GM21723 (cell line): ENCODE measurements at regions not wholly inside any gene's neighbourhood (a gene's known extent, or its start where the extent isn't known, plus 50 kb on each side); places are given as distances from the start of the nearest gene placed in this dataset.

Experiments used
- ATAC-seq: cut with Tn5 transposase; IDR thresholded peaks from one replicate; pipeline ENCODE4 v1.9.1; 2021; ENCODE audit warnings: mild to moderate bottlenecking, moderate library complexity; ENCODE audit not compliant: unreplicated experiment

DNA sequence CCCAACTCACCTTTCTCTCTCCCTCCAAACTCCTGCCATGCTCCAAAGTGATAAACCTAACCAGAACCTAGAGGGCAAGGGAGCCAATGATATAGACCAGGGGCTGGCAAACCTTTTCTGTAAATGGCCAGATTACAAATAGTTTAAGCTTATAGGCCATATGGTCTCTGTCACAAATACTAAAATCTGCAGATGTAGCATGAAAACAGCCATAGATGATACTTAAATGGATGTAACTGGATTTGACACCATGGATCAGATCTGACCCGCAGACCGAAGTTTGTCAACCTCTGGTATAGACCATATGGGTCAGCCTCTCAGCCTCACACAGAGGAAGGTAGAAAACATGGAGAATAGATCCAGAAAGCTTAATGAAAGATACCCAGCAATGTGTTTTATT is 165.2 kb upstream of the STT3B start:
- ATAC-seq, result no peak

DNA sequence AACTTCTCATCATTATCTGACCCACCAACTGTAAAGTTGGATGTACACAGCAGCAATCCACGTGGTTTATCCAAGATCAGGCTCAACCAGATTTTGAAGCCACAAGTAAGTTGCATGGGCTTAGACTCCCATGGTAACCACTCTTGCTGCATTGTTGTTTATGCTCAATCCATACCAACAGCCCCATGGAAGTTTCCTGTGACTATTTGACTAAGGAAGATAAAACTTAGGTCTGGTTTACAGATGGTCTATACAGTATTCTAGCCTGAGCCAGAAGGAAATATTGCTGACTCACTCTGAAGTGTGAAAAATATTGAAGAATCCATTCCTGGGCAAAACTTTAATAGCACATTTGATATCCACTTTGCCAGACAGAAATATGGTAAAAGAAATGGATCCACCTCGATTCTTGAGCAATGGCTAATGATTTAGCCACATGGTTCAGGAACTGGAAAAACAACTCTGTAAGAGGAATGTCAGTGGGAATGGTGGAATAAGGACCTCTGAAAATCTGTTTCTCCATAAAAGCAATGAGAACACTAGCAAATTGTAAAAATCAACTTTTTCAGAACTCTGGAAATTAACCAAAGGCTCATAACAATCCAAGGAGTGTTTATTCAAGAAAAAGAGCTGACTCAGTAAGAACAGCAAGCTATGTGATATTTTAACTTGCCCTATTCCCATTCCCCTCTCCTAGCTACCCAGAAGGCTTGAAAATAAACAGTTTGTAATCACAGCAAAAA is 162.9 kb upstream of the STT3B start:
- ATAC-seq, result no peak

DNA sequence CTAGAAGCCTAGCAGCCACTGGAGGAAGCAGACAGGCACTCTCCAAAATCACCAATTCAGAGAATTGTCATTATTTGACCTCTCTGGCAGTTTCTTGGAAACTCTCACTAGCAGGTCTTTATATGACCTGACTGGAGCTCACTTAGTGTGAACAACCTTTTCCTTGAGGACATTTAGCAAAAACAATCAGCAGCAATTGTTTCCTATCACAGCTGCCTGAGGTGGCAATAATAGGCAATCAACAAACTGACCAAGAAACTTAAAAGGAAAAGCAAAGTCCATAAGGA is 162.4 kb upstream of the STT3B start:
- no peak for ATAC-seq

DNA sequence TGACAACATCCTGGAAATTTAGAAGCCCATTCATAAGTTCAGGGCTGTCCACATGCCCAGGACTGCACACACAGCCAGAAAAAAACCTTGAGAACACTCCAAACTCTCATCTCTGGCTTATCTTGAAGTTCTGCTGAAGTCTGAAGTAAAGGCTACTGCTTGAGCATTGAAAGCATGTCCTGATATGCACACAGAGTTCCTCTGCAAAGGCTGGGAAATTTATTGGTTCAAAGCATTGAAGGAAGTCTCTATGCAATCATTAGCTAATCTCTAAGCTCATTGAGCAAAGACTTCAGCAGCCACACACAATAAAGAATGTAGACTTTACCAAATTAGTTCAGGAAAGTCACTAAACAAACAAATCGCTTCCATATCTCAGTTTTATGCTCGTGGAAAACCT is 162.0 kb upstream of the STT3B start:
- ATAC-seq, result no peak

DNA sequence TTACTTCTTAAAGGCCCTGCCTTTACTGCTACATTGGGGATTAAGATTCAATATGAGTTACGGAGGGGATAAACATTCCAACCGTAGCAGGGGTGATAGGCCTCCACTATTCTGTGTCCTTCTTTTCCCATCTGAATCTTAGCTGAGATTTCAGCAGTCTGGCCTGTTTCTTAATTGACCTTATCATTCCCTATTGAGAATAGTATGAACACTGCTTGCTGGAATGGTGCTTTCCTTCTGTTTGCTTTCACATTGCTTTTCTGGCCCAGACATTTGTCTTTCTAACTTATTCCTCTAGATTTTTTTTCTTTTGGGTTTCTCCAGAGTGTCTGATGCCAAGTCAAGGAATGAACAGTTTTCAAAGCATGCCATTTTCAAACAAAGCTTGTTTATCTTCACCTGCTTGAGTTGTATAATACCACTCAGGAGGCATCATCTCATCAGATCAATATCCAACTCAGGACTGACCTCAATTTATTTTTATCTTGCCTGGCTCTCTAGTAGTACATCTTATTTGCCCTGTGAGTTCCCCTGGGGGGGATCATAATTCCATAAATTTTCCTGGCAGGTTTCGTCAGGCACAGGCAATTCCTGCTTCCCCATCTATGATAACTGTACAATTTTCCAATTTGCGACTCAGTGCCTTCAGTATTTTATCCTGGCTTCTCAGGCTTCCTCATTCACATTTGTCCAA is 161.1 kb upstream of the STT3B start:
- ATAC-seq, result no peak

DNA sequence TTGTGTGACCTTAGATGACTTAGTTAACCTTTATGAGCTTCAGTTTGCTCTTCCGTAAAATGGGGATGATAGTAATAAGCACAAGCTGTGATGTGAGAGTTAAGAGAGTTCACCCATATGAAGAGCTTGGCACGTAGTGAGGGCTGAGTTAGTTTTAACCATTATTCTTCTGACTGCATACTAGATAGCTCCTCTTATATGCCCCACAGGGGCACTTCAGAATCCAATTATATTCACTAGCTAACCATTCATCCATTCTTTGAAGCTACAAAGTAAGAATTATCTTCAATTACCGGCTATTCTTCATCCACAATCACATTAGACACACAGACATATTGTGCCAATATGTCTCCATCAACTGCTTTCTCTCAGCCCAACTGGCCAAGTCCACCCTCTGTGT is 159.0 kb upstream of the STT3B start:
- no peak for ATAC-seq

DNA sequence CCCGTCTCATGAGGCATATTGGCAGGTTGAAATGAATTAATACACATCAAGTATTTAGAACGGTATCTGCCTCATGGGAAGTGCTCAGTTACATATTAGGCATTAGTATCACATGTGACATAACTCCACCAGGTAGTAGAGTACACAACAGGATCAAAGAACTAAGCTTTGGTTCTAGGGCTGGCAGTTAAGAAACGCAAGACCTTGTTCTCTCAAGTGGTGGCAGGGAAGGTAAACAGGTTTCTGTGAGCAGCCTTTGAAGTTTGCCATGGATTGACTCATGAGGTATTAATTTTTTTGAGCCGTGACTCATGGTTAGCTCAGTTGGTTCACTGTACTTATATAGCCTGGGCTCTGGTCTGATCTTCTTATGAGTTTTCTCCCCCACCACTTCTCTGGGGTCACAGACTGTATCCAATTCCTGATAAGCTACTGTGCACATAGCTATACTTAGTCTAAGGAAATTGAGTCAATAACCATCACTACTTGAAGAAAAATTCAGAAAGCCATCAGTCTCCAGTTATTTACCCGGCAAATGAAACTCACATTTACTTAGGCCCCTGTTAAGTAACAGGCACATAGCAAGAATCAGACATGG is 155.6 kb upstream of the STT3B start:
- ATAC-seq, result no peak

DNA sequence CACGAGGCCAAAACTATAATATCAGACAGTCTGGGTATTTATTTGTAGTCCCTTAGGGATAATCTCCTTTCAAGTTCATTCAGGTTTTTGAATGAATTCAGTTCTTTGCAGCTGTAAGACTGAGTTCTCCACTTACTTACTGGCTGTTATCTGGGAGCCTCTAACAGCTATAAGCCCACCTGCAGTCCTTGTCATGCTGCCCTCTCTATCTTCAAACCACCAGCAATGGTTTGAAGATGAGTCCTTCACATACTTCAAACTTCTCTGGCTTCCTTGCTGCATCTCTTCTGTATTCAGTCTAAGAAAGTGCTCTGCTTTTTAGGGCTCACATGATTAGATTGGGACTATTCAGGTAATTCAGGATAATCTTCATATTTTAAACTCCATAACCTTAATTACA is 154.5 kb upstream of the STT3B start:
- ATAC-seq, result no peak

DNA sequence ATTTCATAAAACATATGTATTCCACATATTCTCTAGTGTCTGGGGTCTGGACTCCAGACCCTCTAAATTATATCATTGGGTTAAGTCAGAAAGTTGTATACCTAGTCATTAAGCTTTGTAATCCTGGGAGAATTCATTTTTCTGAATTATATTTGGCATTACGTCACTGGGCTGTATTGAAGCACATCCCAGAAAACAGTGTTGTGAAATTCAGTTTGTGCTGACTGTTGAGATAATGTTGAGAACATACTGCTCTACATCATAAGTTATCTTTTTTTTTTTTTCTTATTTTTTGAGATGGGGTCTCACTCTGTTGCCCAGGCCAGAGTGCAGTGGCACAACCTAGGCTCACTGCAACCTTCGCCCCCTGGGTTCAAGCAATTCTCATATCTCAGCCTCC is 153.1 kb upstream of the STT3B start:
- ATAC-seq, result no peak

DNA sequence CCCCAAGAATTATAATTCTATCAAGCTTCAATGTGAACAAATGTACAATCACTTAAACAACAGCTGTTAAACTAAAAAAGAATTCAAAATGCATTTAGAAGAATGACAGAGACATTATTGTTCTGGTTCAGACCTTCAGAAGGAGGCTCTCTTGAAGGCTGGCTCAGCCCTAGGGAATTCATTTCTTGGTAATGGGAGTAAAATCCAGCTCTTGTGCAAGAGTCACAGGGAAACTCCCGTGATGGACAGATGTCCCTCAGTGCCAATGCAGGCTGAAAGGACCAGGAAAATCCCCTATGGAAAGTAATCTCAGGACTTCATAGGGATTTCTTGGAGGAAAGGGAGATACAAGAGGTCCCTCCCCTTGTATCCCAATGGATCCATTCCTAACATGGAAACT is 149.9 kb upstream of the STT3B start:
- ATAC-seq, result no peak

DNA sequence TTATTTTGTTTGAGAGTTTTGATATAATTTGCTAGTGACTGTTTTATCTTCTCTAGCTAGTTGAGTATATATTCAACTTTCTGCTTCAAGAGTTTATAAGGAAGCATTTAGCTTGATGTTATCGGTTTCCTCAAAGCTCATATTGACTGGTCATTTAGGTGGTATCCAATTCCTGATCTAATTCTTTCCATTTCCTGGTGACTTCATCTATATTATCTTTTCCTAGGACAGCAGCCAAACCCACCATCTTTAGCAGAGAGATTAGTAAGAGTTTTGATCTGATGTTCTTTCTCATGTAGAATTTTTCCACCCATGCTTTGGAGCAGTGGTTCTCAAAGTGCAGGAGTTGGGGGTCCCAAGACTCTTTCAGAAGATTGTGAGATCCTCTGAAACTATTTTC is 148.6 kb upstream of the STT3B start:
- no peak for ATAC-seq

DNA sequence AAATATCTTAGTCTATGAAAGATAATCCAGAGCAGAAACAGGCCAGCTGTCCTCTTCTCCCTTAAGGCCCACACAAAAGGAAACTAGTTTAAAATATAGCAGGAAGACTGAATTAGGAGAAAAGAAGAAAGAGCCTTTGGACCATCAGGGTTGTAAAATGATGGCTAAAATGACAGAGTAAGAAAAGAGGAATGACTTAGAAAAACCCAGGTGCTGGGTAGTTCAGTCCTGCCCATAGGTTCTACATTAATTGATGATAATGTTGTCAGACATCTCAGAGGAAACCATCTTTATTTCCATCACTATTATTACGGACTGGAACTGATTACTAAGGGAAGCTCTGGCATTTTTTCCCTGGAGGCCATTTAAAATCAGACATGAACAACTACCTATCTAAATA is 142.8 kb upstream of the STT3B start:
- no peak for ATAC-seq

DNA sequence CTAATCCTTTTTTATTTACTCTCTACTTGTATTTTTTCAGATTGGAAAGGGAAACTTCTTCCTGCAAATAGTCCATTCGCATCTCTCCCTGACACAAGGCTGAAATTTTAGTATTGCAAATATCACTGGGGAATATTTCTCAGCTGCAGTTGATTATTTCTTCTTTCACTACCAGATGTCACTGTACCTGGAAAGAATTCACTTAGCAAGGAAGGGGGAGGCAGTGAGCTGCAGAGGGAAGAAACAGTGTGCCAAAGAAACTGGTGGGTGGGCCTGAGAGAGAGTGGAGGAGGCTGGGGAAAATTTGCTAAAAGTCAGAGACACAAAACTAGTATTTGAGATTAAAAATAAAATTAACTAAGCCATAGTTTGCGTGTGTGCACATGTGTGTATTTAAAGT is 142.3 kb upstream of the STT3B start:
- no peak for ATAC-seq

DNA sequence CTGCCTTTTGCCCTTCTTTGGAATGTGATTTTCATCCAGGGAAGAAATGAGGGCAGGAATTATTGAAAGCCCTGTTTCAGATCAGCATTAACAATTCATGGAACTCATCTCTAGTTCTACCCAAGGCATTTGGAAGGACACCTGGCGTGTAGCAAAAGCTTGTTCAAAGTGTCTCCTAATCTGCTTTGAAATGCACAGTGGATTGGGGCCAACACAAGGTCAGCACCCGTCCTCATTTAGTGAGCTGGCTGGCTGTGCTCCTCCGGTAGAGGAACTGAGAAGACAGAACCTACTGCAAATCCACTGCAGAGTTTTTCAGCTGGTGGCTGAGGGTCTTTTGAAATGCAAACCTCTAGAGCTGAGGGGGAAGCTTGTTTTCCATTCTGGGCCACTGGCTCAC is 141.6 kb upstream of the STT3B start:
- ATAC-seq, result peak; percentile 65

DNA sequence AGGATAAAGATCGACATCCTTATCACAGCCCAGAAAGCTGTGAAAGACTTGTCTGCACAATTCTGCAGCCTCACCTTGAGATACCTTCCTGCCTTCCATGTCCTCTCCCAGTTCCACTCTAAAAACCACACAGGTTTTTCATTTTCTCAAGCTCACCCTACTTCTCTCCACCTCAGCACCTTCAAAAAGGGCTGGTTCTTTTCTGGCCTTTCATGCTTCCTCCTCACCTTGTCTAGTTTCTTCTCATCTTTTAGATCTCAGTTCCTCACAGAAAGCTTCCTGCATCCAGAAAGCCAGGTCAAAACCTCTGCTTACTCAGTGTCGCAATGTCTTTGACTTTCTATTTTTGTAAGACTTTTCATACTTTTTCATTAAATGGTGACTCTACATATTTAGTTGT is 140.2 kb upstream of the STT3B start:
- ATAC-seq, result peak; percentile 68

DNA sequence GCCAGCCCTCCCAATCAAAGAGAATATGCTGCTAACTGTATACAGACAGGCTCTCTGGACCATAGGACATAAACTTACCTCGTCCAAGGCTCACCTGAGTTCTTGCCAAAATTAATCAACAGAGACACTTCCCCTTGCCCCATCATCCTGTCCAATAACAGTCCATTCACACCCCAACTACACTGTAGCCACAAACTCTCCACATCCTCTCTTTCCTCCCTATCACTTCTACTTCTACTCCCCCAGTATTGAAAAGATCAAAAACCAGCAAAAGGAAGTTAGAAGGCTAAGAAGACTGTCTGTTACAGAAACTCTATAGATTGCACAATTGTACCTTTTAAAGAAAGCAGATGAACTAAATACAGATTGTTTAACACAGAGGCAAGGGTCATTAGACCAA is 133.5 kb upstream of the STT3B start:
- no peak for ATAC-seq

DNA sequence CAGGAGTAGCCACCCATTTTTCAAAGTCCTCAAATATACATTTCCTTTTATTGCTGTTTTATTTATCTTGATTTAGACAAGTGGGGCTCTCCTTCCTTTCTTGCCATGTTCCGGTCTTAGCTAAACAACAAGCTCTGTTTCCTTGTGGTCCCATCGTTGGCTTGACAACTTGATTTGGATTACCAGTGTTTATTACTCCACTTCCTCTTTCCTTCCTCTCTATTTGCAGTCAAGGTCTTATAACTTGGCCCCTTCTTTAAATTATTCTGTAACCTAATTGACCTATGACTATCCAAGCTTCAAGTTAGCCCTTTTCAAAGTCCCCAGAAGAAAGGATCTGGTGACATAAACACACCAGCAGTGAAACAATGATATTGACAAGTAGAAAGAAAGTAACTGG is 130.6 kb upstream of the STT3B start:
- ATAC-seq, result no peak

DNA sequence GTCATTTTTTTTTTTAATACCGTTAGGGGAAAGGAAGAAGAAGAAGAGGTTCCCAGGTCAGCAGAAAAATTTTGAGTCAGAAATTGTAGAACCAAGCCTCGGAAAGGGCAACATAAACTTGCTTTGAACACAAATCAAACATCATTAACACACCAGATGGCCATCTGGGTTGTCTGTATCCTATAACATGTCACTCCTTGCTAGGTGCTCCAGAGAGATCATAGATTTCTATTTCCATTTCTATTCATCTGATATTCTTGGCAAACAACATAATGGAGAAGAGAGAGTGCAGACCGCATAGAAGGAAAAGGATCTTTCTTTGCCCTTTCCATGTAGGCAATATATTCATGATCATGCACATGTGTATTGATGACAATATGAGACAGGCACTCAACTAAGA is 129.5 kb upstream of the STT3B start:
- no peak for ATAC-seq

DNA sequence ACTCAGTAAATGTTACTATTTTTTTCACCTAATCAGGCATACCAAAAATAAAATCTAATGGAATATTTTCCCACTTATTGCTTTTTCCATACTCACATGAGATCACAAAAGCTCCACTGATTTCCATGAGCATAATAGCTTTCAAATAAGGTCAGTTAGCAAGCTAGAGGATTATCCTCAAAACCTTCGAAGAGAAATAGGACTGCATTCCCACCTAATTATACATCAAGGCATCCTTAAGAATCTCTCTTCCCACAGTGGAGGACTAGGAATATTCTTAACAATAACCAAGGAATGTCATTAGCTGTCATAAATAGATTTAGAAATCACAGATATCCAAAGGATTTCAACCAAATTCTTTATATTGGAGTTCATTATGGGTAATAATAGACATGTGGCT is 127.9 kb upstream of the STT3B start:
- ATAC-seq, result no peak

DNA sequence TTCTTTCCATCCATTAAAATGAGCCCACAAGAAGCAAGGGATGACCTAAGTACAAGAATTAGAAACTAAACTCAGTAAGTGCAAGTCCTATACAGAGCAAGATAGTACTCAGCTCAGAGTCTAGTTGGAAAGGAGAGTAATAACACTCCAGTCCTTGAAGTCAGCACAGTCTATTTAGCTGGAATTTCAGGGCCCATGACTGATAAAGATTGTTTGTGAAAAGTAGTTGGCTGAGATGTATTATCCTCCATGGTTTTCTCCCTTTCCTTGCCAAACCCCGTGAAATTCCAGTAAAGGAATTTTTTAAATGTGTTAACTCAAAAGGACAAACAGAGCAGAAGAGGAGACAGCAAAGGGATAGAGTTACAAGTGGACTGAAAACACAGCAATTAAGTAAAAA is 127.2 kb upstream of the STT3B start:
- no peak for ATAC-seq

DNA sequence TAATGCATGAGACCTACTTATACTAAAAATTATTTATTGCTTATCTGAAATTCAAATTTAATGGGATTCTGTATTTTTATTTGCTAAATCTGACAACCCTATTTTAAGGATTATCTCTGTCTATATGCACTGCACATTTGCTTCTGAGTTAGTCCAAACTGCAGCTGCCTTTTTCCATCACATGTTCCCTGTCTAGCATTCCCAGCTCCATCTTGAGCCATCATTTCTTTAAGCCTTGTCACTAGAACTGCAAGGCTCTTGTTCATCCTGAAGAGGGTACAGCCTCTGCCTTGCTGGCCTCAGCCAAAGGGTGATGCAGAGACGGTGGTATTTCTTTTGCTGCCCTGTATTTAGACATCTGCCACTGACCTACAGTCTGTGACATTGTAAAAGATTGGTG is 125.8 kb upstream of the STT3B start:
- no peak for ATAC-seq

DNA sequence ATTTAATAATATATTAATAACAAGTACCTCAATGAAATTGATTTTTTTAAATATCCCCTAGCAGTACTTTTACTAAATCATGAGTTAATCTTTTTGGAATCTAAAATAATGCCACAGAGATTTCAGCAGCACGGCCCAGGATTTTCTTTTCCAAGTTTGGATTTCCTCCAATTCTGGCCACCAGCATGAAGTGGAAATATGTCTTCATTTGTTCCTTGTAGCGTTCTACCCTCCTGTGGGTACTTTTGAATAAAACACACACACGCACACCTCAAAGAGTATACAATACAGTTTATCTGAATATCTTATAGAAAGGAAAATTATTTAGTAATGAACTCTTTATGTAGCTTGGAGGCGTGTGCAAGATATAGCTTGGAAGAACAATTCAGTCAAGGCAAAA is 125.1 kb upstream of the STT3B start:
- ATAC-seq, result no peak

DNA sequence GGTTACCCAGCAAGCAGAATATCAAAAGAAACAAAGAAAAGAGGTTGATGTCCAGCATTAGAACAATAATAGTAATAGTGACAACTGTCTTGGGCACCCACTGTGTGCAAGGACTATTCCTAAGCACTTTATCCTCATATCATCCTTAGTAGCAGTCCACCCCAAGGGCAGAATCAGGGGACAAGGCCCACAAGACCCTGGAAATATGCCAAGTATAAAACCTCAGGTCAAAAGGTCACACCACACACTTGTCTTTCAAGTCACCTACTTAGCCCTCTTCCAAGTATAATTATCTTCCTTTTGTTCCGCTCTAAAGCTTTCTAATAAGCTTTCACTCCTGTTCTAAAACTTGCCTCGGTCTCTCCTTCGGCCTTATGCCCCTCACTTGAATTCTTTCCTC is 124.0 kb upstream of the STT3B start:
- ATAC-seq, result no peak
